ENCODE measurements at regions not wholly inside any gene's neighbourhood (a gene's known extent, or its start where the extent isn't known, plus 50 kb on each side); places are given as distances from the start of the nearest gene placed in this dataset.

DNA sequence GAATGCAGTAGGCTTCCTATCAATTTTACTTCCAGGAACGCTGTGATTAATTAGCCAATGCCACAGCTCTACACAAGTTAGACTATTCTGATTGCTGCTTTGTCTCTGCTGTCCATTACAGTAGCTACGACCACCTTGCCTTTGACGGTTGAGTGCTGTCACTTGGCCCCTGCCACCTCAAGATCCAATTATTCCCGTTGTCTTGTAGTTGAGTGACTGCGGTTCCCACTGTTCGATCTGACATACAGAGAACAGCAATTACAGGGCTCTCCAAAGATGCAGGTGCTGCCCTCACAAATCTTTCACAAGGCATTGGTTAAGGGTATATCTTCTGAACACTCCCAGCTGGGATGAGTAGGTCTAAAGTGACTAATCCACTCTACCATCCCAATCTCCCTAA, 393.4 kb upstream of the KIF2A start:
- Histone ChIP-seq H3K27me3 (ENCODE audit: insufficient read depth, low read length) (no peaks in the 10 kb centered on the region), H3K4me3 (ENCODE audit: low read length) (no peak overlapping the region), H3K36me3 (ENCODE audit: insufficient read depth, low read length) (no peaks in the 10 kb centered on the region), H3K27ac (ENCODE audit: low read depth, low read length) (no peak overlapping the region), H3K9ac (ENCODE audit: low read depth, low read length) (no peak overlapping the region), H3K4me1 (ENCODE audit: insufficient read depth, low read length) (no peaks in the 10 kb centered on the region), H3K9me3 (ENCODE audit: insufficient read depth, low read depth, low read length) (peaks cover 9% of the 10 kb centered on the region; the same call in 1 of the 2 replicates)
- WGBS, result 97% methylated on average over 6 of the region's 6 CpGs

- Histone ChIP-seq H3K9ac (ENCODE audit: low read depth, low read length) (no peak overlapping the region), H3K27ac (ENCODE audit: low read depth, low read length) (no peak overlapping the region), H3K9me3 (ENCODE audit: insufficient read depth, low read depth, low read length) (peaks cover 9% of the 10 kb centered on the region; the same call in 1 of the 2 replicates), H3K36me3 (ENCODE audit: insufficient read depth, low read length) (no peaks in the 10 kb centered on the region), H3K27me3 (ENCODE audit: insufficient read depth, low read length) (no peaks in the 10 kb centered on the region), H3K4me1 (ENCODE audit: insufficient read depth, low read length) (no peaks in the 10 kb centered on the region), H3K4me3 (ENCODE audit: low read length) (no peak overlapping the region)
- 88% methylated on average over 4 of the region's 4 CpGs for WGBS
Measured at GRCh38 chr5:61915646-61916045, 390.4 kb upstream of the KIF2A start.

GRCh38 chr5:61916621-61917620, 389.1 kb upstream of the KIF2A start:
- Histone ChIP-seq H3K36me3 (ENCODE audit: insufficient read depth, low read length) (no peaks in the 10 kb centered on the region), H3K27me3 (ENCODE audit: insufficient read depth, low read length) (no peaks in the 10 kb centered on the region), H3K27ac (ENCODE audit: low read depth, low read length) (no peak overlapping the region), H3K4me3 (ENCODE audit: low read length) (no peak overlapping the region), H3K4me1 (ENCODE audit: insufficient read depth, low read length) (no peaks in the 10 kb centered on the region), H3K9ac (ENCODE audit: low read depth, low read length) (no peak overlapping the region), H3K9me3 (ENCODE audit: insufficient read depth, low read depth, low read length) (peaks cover 9% of the 10 kb centered on the region; the same call in 1 of the 2 replicates)
- WGBS, result 96% methylated on average over 4 of the region's 4 CpGs

GRCh38 chr5:61918611-61919010, 387.4 kb upstream of the KIF2A start:
- no peaks in the 10 kb centered on the region for H3K36me3 ChIP-seq (ENCODE audit: insufficient read depth, low read length)
- 86% methylated on average over 2 of the region's 2 CpGs for WGBS
- H3K9me3 ChIP-seq (ENCODE audit: insufficient read depth, low read depth, low read length), result no peaks in the 10 kb centered on the region
- no peak overlapping the region for H3K4me3 ChIP-seq (ENCODE audit: low read length)
- no peaks in the 10 kb centered on the region for H3K4me1 ChIP-seq (ENCODE audit: insufficient read depth, low read length)
- no peak overlapping the region for H3K27ac ChIP-seq (ENCODE audit: low read depth, low read length)
- H3K27me3 ChIP-seq (ENCODE audit: insufficient read depth, low read length), result no peaks in the 10 kb centered on the region
- no peak overlapping the region for H3K9ac ChIP-seq (ENCODE audit: low read depth, low read length)

GRCh38 chr5:61919920-61920319, 386.1 kb upstream of the KIF2A start:
- Histone ChIP-seq H3K9ac (ENCODE audit: low read depth, low read length) (no peak overlapping the region), H3K4me3 (ENCODE audit: low read length) (no peak overlapping the region), H3K36me3 (ENCODE audit: insufficient read depth, low read length) (no peaks in the 10 kb centered on the region), H3K27ac (ENCODE audit: low read depth, low read length) (no peak overlapping the region), H3K9me3 (ENCODE audit: insufficient read depth, low read depth, low read length) (no peaks in the 10 kb centered on the region), H3K4me1 (ENCODE audit: insufficient read depth, low read length) (peaks cover 11% of the 10 kb centered on the region; the same call in 1 of the 2 replicates), H3K27me3 (ENCODE audit: insufficient read depth, low read length) (no peaks in the 10 kb centered on the region)
- 84% methylated on average over 6 of the region's 6 CpGs for WGBS

DNA sequence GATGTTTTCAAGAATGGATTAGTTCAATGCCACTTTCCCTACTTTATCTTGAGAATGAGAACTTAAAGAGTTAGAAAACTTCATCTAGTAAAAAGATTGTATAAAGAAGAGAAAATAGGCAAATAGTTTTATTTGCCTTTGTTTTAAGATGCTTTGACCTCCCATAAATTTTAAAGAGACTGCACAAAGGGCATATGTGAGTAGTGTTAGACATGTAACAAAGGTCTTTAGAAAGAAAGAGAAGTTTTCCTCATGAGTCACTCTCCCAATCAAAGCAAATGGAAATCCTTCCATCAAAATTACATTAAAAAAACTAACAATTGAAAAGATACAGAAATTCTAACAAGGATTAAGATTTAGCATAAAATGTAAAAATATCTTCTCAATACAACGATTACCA, 381.8 kb upstream of the KIF2A start:
- H3K4me3 ChIP-seq (ENCODE audit: low read length), result no peak overlapping the region
- no peaks in the 10 kb centered on the region for H3K9me3 ChIP-seq (ENCODE audit: insufficient read depth, low read depth, low read length)
- no peaks in the 10 kb centered on the region for H3K27me3 ChIP-seq (ENCODE audit: insufficient read depth, low read length)
- no peaks in the 10 kb centered on the region for H3K36me3 ChIP-seq (ENCODE audit: insufficient read depth, low read length)
- no peak overlapping the region for H3K27ac ChIP-seq (ENCODE audit: low read depth, low read length)
- WGBS, result 89% methylated on average over 1 of the region's 1 CpG
- H3K9ac ChIP-seq (ENCODE audit: low read depth, low read length), result no peak overlapping the region
- H3K4me1 ChIP-seq (ENCODE audit: insufficient read depth, low read length), result peaks cover 11% of the 10 kb centered on the region; the same call in 1 of the 2 replicates

GRCh38 chr5:61926911-61927310, 379.1 kb upstream of the KIF2A start:
- Histone ChIP-seq H3K9me3 (ENCODE audit: insufficient read depth, low read depth, low read length) (no peaks in the 10 kb centered on the region), H3K27me3 (ENCODE audit: insufficient read depth, low read length) (no peaks in the 10 kb centered on the region), H3K27ac (ENCODE audit: low read depth, low read length) (no peak overlapping the region), H3K4me1 (ENCODE audit: insufficient read depth, low read length) (peaks cover 11% of the 10 kb centered on the region; the same call in 1 of the 2 replicates), H3K4me3 (ENCODE audit: low read length) (no peak overlapping the region), H3K36me3 (ENCODE audit: insufficient read depth, low read length) (no peaks in the 10 kb centered on the region), H3K9ac (ENCODE audit: low read depth, low read length) (no peak overlapping the region)

DNA sequence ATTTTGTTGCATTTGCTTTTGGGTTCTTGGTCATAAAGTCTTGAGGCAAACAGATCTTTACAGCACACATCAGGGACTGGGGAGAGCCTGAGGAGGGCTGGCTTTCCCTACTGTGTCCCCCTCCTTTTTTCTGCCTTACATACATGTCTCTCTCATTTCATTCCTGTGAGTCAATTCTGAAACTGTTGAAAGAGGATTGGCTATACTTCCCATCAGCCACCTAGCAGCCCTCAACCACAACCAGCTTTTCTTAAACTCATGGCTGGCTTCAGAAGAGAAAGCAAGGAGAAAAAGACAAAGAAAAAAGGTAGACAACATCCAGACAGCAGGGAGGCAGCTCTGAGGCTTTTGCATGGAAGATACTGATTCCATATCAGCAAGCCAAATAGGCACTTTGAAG, 374.8 kb upstream of the KIF2A start:
- Histone ChIP-seq H3K27me3 (ENCODE audit: insufficient read depth, low read length) (no peaks in the 10 kb centered on the region), H3K4me3 (ENCODE audit: low read length) (no peak overlapping the region), H3K9me3 (ENCODE audit: insufficient read depth, low read depth, low read length) (no peaks in the 10 kb centered on the region), H3K4me1 (ENCODE audit: insufficient read depth, low read length) (no peaks in the 10 kb centered on the region), H3K36me3 (ENCODE audit: insufficient read depth, low read length) (no peaks in the 10 kb centered on the region), H3K9ac (ENCODE audit: low read depth, low read length) (no peak overlapping the region), H3K27ac (ENCODE audit: low read depth, low read length) (no peak overlapping the region)

DNA sequence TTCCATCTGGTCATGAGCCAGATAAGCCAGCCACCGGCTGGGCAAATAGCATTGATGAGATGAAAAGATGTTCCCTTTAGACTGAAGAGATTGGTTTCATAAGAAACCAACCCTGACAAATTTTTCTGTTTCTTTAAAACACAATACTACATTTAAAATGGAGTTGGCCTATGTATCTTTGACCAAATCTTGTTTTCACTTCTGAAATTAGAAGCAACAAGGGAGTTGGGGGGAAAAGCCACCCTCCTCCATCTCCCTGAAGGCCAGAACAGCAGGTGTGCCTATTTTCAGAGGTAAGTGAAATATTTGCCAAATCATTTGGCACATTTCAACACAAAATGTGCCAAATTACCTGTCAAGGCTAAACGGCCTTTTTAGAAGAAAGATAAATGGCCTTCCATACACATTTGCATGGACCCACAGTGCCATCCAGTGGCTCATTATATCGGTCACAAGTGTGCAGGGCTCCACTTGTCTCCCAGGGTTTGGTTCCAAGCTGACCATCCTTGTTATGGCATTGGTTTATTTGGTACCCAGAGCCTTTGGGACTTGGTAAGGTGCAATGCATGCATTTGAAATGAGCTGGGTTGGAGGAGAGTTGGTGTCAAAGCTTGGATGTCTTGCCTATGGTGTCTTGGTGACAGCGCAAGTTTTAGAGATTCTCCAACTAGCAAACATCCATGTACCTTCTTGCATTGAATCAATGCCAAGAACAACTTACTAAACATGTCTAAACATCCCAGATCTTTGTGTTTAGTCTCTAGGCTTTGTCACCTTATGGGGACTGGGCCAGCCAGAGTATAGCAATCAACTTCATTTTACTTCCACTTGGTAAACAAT, 372.0 kb upstream of the KIF2A start:
- 75% methylated on average over 4 of the region's 4 CpGs for WGBS
- Histone ChIP-seq H3K27me3 (ENCODE audit: insufficient read depth, low read length) (no peaks in the 10 kb centered on the region), H3K27ac (ENCODE audit: low read depth, low read length) (no peak overlapping the region), H3K9me3 (ENCODE audit: insufficient read depth, low read depth, low read length) (no peaks in the 10 kb centered on the region), H3K9ac (ENCODE audit: low read depth, low read length) (no peak overlapping the region), H3K36me3 (ENCODE audit: insufficient read depth, low read length) (no peaks in the 10 kb centered on the region), H3K4me3 (ENCODE audit: low read length) (no peak overlapping the region), H3K4me1 (ENCODE audit: insufficient read depth, low read length) (no peaks in the 10 kb centered on the region)

DNA sequence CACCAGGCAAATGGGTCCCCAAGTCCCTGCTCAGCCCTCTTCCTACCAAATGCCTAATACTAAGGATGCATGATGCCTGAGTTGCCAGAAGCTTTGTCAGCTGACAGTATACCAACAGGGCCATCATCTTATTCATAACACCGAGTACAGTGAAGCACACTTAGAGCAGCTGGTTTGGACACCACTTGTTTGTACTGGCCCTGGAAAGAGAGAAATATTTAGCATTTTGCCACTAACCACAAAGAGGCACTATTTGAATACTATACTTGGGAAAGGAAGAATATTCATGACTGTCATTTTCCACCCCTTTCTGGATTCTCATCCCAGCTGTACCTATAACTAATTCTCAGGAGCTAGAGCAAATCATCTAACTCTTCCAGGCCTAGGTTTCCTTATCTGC, 364.4 kb upstream of the KIF2A start:
- no peaks in the 10 kb centered on the region for H3K4me1 ChIP-seq (ENCODE audit: insufficient read depth, low read length)
- no peaks in the 10 kb centered on the region for H3K36me3 ChIP-seq (ENCODE audit: insufficient read depth, low read length)
- WGBS, result no CpG with 5 or more reads among the region's 1 CpG
- no peaks in the 10 kb centered on the region for H3K27me3 ChIP-seq (ENCODE audit: insufficient read depth, low read length)
- no peak overlapping the region for H3K9ac ChIP-seq (ENCODE audit: low read depth, low read length)
- H3K9me3 ChIP-seq (ENCODE audit: insufficient read depth, low read depth, low read length), result no peaks in the 10 kb centered on the region
- no peak overlapping the region for H3K4me3 ChIP-seq (ENCODE audit: low read length)
- no peak overlapping the region for H3K27ac ChIP-seq (ENCODE audit: low read depth, low read length)

DNA sequence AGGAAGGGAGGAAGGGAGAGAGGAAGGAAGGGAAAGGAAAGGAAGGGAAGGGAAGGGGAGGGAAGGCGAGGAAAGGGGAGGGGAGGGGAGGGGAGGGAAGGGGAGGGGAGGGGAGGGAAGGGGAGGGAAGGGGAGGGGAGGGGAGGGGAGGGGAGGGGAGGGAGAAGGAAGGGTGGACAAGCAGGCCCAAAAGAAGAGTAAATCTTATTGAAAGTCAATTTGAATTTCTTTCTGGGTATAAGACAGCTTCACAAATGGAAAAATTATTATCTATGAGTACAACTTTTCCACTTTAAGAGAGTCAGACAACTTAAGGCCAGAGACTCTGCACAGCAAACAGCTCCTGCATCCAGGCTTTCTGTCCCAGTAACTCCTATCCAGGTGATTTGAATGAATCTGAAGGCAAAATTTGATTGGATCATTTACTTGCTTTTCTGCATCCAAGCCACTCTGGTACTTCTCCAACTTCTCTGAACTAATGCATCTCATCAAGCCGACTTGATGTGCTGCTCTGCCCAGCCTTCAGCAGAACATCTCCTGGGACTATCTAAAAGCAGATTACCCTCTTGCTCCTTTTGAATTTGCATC, 363.4 kb upstream of the KIF2A start:
- Histone ChIP-seq H3K9ac (ENCODE audit: low read depth, low read length) (no peak overlapping the region), H3K9me3 (ENCODE audit: insufficient read depth, low read depth, low read length) (no peaks in the 10 kb centered on the region), H3K27ac (ENCODE audit: low read depth, low read length) (no peak overlapping the region), H3K4me1 (ENCODE audit: insufficient read depth, low read length) (no peaks in the 10 kb centered on the region), H3K4me3 (ENCODE audit: low read length) (no peak overlapping the region), H3K27me3 (ENCODE audit: insufficient read depth, low read length) (no peaks in the 10 kb centered on the region), H3K36me3 (ENCODE audit: insufficient read depth, low read length) (no peaks in the 10 kb centered on the region)
- whole genome bisulfite sequencing, result 95% methylated on average over 1 of the region's 2 CpGs
